RWPE1 (cell line): ENCODE measurements at regions not wholly inside any gene's neighbourhood (a gene's known extent, or its start where the extent isn't known, plus 50 kb on each side); places are given as distances from the start of the nearest gene placed in this dataset.
A peak's percentile ranks its signal among the peaks of the same experiment; 100 is the strongest.

Experiments
- CTCF ChIA-PET: fragments of 350-600 bp; sonication (Branson Sonifier 250); formaldehyde crosslinking; extraction: SDS; loops from one replicate; lab custom pipeline; 2021; lab: Yijun Ruan, JAX
- POLR2A ChIA-PET: fragments of 400-600 bp; formaldehyde crosslinking; extraction: SDS; loops from one replicate; lab custom pipeline; 2020; ENCODE audit warnings: antibody characterized with exemption; ENCODE audit not compliant: low non-redundant PET; lab: Yijun Ruan, JAX
- DNase-seq: peaks from one replicate; pipeline ENCODE4 v3.0.0; 2012; ENCODE audit warnings: low spot score
- H3K27ac ChIP-seq: fragments of 450-650 bp; 2 replicates; pipeline ENCODE4 v1.5.1; 2017
- TF ChIP-seq, protein P1 (sequence below): fragments of 450-650 bp; conservative IDR thresholded peaks from 2 replicates; pipeline ENCODE4 v1.5.1; 2017; ENCODE audit warnings: low read depth, mild to moderate bottlenecking

DNA sequence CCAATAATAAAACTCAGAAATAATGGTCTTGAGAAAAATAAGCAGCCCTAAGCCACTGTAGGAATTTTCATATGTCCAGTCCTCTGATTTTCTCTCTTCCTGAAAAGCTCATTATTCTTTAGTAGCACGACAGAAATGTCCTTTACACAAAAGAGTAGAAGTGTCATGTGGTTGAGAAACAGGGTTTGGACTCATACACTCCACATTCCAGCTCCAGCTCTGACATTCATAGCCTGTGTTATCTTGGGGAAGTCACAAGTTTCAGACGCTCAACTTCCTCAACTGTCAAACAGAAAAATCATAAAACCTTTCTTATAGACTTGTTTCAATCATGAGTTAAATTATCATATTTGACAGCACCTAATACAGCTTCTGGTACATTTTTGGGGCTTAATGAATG is 511.5 kb downstream of the TNS1 start:
- TF ChIP-seq, protein P1, sequence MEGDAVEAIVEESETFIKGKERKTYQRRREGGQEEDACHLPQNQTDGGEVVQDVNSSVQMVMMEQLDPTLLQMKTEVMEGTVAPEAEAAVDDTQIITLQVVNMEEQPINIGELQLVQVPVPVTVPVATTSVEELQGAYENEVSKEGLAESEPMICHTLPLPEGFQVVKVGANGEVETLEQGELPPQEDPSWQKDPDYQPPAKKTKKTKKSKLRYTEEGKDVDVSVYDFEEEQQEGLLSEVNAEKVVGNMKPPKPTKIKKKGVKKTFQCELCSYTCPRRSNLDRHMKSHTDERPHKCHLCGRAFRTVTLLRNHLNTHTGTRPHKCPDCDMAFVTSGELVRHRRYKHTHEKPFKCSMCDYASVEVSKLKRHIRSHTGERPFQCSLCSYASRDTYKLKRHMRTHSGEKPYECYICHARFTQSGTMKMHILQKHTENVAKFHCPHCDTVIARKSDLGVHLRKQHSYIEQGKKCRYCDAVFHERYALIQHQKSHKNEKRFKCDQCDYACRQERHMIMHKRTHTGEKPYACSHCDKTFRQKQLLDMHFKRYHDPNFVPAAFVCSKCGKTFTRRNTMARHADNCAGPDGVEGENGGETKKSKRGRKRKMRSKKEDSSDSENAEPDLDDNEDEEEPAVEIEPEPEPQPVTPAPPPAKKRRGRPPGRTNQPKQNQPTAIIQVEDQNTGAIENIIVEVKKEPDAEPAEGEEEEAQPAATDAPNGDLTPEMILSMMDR, result no peak
- H3K27ac ChIP-seq, result no peak overlapping the region
- DNase-seq, result no peak
- POLR2A ChIA-PET, result no interaction called here
- CTCF ChIA-PET, result no interaction called here

DNA sequence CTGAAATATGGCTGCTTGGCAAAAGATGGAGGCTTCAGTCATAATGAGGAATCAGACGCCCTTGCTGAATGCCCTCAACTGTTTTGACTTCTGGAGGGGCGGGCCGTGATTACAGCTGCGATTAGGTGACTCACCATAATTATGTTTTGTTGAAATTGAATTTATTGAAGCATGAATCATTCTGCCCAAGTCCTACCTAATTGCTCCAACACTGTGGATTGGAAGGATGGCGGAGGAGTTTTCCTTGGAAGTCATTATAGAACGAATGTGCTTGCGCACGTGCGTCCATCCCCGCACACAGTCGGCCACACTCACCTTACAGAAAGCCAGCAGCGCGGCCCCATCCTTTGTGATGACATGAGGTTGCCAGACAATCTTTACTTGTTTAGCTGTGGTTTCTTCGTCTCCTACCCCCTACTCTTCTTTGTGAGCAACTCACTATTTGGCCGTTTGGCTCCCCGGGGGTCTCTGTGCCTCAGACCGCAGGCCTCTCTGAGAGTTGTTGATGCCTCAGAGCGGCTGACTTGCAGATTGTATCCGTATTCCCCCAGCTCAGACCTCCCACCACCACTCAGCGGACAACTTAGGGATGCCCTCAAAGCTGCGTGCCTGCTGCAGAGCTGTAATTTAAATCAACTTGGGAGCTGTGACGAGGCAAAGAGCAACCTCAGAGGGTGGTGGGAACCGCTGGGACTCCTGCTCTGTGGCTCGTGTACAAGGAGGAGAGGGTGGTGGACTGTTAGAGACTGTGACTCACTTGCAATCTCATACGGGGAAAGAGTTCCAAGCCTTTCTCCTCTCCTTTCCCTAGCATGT is 513.4 kb downstream of the TNS1 start:
- ChIA-PET POLR2A (no interaction called here), CTCF (interaction anchor here (0.5 to 0.7 kb wide), 4 partner anchors 13 to 793 kb away, joined by 3 read pairs; no protein-coding TSS in a partner anchor)
- peak; percentile 71 for DNase-seq
- TF ChIP-seq, protein P1, result no peak
- no peak overlapping the region for H3K27ac ChIP-seq

DNA sequence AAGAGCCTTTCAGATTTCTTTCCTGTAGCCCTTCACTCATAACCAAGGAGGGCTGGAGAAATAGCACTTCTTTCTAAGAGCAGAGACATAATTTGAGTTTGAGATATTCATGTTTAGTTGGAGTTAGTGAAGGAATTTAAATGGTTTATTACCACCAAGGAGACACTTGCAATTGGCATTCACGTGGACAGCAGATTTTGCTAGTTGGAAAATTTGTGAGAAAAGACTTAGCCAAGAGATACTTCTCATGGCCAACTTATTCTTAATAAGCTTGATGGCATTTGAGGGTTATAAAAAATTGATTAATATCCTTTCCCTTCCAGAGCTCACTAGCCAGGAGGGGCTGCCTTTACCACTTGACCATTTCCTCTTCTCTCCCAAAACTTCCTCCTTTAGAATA is 518.7 kb downstream of the TNS1 start:
- TF ChIP-seq, protein P1, result no peak
- DNase-seq, result no peak
- ChIA-PET CTCF (interaction anchor here (0.5 to 0.6 kb wide), 2 partner anchors 103 to 288 kb away, joined by 3 read pairs; no protein-coding TSS in a partner anchor), POLR2A (no interaction called here)
- H3K27ac ChIP-seq, result no peak overlapping the region

DNA sequence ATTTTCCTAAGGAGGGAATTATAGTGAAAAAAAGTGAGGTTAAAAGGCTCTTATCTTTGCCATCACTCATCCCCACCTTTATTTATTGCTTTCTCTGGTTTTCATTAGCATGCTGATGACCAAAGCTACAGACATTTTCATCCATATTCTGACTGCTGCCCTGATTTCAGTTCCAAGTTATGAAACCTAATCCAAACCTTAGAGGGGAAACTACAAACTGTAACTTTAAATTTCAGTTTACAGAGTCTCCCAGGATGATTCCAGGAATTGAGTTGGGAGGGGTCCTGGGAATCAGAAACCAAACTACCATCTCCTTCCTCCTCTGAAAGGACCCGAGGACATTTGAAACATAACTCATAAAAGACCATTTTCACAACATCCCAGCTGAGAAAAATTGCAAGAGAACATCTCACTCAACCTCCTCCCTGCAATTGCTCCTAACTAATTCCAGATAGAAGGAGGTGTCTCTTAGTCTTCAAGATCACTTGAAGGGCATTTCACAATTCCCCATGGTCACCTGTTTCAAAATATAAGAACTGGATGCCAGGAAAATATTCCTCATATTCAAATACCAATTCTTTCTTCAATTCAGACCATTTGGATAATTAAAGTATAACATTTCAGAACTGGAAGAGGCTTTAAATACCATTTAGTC is 520.6 kb downstream of the TNS1 start:
- DNase-seq, result no peak
- ChIA-PET POLR2A (no interaction called here), CTCF (no interaction called here)
- no peak overlapping the region for H3K27ac ChIP-seq
- TF ChIP-seq, protein P1, result no peak

DNA sequence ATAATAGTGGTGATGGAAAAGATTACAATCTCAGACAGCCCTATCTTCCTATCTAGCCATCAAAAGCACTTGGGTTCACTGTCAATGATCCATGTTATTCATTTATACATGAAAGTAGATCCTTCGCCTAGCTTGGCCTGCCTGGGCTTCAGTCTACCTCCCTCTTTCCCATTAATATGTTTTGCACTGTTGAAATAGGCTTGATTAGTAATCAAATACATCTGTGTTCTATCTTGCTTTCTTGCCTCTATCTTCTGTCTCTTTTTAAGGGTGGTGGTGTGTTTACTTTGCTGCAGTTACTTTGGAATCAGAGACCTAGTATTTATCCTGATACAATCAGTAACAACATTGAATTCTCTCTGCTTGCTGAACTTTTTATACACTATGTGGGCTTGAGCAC is 521.2 kb downstream of the TNS1 start:
- no peak for DNase-seq
- POLR2A ChIA-PET, result no interaction called here
- CTCF ChIA-PET, result no interaction called here
- no peak overlapping the region for H3K27ac ChIP-seq
- TF ChIP-seq, protein P1, result no peak

DNA sequence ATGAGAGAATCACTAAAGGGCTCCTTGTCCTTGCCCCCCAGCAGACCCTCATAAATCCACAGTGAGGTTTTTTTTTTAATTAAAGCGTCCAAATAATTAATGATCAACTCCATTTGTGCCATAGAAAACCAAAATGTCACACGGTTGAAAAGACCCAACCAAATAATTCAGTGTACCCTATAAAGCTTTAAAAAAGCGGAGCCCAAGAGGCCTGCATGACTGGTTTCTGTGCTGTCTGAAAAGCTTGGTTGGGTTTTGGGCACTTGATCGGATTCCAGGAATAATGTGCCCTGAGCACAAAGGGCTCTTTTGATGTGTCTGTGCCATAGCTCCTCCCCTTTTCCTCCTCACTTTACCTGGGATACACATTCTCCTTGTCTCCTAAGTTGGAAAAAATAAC is 523.2 kb downstream of the TNS1 start:
- H3K27ac ChIP-seq, result no peak overlapping the region
- ChIA-PET POLR2A (no interaction called here), CTCF (no interaction called here)
- DNase-seq, result no peak
- TF ChIP-seq, protein P1, result no peak
